Body of pancreas (tissue), 4 donors: ENCODE measurements at regions not wholly inside any gene's neighbourhood (a gene's known extent, or its start where the extent isn't known, plus 50 kb on each side); places are given as distances from the start of the nearest gene placed in this dataset. TPM values are rescaled to one million over a fixed set of nuclear protein-coding genes. Genes with fewer than 3 reads are reported as not detected.

Source experiments
- ATAC-seq: fragments of 150-250 bp; one replicate; pipeline ENCODE4 v1.9.1; 2016
- DNase-seq, 4 donors: peaks; one replicate each; pipeline ENCODE4 v3.0.0-alpha.2; 2019
- H3K27ac ChIP-seq, 4 donors: fragments of 200-600 bp; sonication (generic); 1 replicate in 3 of 4; 2 replicates in 1 of 4; pipeline versions ENCODE4 v1.5.1 to v1.6.1; 2016 to 2019; ENCODE audit warnings: mild to moderate bottlenecking in 1 of 4, mixed read lengths in 1 of 4, moderate library complexity in 1 of 4
- H3K27me3 ChIP-seq, 2 donors: fragments of 200-600 bp; sonication (generic); one replicate each; pipeline ENCODE4 v1.6.0; 2016; ENCODE audit warnings: mild to moderate bottlenecking in 1 of 2
- H3K36me3 ChIP-seq, 2 donors: fragments of 200-600 bp; sonication (generic); replicated peaks in 1 of 2; 2 replicates each; pipeline ENCODE4 v1.5.1; 2016; ENCODE audit warnings: low read depth in 2 of 2; ENCODE audit not compliant: insufficient read depth in 1 of 2
- H3K4me1 ChIP-seq: fragments of 200-600 bp; sonication (generic); one replicate; pipeline ENCODE4 v1.6.0; 2016
- H3K4me3 ChIP-seq, 2 donors: fragments of 200-600 bp; sonication (generic); 1 replicate in 1 of 2; 2 replicates in 1 of 2; pipeline ENCODE4 v1.5.1; 2016 to 2019
- H3K9me3 ChIP-seq, 3 donors: fragments of 200-600 bp; sonication (generic); 1 replicate in 2 of 3; 2 replicates in 1 of 3; pipeline ENCODE4 v1.5.1; 2016
- POLR2A ChIP-seq, 3 donors: fragments of 450-650 bp; IDR thresholded peaks; one replicate each; pipeline ENCODE4 v1.6.1; 2016; ENCODE audit warnings: antibody characterized with exemption in 3 of 3, mild to moderate bottlenecking in 2 of 3
- WGBS, 2 donors: methylation state at CpG; one replicate each; pipeline ENCODE4 v1.1.5; 2017; 5-methylcytosine and 5-hydroxymethylcytosine counted together
- intact Hi-C: fragments of 100-400 bp; cut with DNase I; formaldehyde crosslinking; loops from one replicate; pipeline ENCODE4 v1.15.1; 2023
- small RNA-seq: library from RNA; depleted of rRNA; stranded (forward); fragments of <200 nt; gene quantifications from one replicate; pipeline ENCODE3, GENCODE V24; 2016
- TF ChIP-seq, protein P1 (sequence below), 7 experiments: fragments of 450-650 bp in 4 of 7; fragments of 200-600 bp in 3 of 7; sonication (generic) in 3 of 7; IDR thresholded peaks; one replicate each; pipeline ENCODE4 v1.5.1; 2016 to 2019; ENCODE audit warnings: antibody characterized with exemption in 7 of 7

GRCh38 chr10:16367621-16368292, 69.1 kb upstream of the PTER start:
- no peak for DNase-seq
- Histone ChIP-seq H3K27ac (no peak overlapping the region), H3K36me3 (no peaks in the 10 kb centered on the region), H3K4me1 (no peaks in the 10 kb centered on the region), H3K9me3 (no peaks in the 10 kb centered on the region), H3K4me3 (no peak overlapping the region), H3K27me3 (no peaks in the 10 kb centered on the region)
- intact Hi-C loops, result no loop called here
- TF ChIP-seq, protein P1, sequence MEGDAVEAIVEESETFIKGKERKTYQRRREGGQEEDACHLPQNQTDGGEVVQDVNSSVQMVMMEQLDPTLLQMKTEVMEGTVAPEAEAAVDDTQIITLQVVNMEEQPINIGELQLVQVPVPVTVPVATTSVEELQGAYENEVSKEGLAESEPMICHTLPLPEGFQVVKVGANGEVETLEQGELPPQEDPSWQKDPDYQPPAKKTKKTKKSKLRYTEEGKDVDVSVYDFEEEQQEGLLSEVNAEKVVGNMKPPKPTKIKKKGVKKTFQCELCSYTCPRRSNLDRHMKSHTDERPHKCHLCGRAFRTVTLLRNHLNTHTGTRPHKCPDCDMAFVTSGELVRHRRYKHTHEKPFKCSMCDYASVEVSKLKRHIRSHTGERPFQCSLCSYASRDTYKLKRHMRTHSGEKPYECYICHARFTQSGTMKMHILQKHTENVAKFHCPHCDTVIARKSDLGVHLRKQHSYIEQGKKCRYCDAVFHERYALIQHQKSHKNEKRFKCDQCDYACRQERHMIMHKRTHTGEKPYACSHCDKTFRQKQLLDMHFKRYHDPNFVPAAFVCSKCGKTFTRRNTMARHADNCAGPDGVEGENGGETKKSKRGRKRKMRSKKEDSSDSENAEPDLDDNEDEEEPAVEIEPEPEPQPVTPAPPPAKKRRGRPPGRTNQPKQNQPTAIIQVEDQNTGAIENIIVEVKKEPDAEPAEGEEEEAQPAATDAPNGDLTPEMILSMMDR (IDR thresholded peaks at IDR 0.05), result no peak
- TF ChIP-seq POLR2A (IDR thresholded peaks at IDR 0.05), result no peak
- ATAC-seq, result no peak
- 43 to 45% methylated on average over 7 of the region's 7 CpGs for WGBS, 2 donors

GRCh38 chr10:16381083-16381482, 55.7 kb upstream of the PTER start:
- intact Hi-C loops, result no loop called here
- Histone ChIP-seq H3K36me3 (no peaks in the 10 kb centered on the region), H3K4me3 (no peak overlapping the region), H3K27me3 (no peaks in the 10 kb centered on the region), H3K4me1 (no peaks in the 10 kb centered on the region), H3K27ac (no peak overlapping the region), H3K9me3 (no peaks in the 10 kb centered on the region)
- ATAC-seq (no peak), DNase-seq (no peak)
- 30 to 43% methylated on average over 3 of the region's 3 CpGs for WGBS, 2 donors
- TF ChIP-seq, protein P1 (IDR thresholded peaks at IDR 0.05), result no peak
- no peak for TF ChIP-seq POLR2A (IDR thresholded peaks at IDR 0.05)

GRCh38 chr10:16384021-16384420, 52.8 kb upstream of the PTER start:
- Histone ChIP-seq H3K36me3 (no peaks in the 10 kb centered on the region), H3K4me1 (no peaks in the 10 kb centered on the region), H3K9me3 (no peaks in the 10 kb centered on the region), H3K4me3 (no peak overlapping the region), H3K27me3 (no peaks in the 10 kb centered on the region), H3K27ac (no peak overlapping the region)
- ATAC-seq, result no peak
- intact Hi-C loops, result no loop called here
- 55 to 58% methylated on average over 12 of the region's 12 CpGs for WGBS, 2 donors
- TF ChIP-seq, protein P1 (IDR thresholded peaks at IDR 0.05), result no peak
- no peak for TF ChIP-seq POLR2A (IDR thresholded peaks at IDR 0.05)
- DNase-seq, result peak in 1 of 4 donors; percentile 24

DNA sequence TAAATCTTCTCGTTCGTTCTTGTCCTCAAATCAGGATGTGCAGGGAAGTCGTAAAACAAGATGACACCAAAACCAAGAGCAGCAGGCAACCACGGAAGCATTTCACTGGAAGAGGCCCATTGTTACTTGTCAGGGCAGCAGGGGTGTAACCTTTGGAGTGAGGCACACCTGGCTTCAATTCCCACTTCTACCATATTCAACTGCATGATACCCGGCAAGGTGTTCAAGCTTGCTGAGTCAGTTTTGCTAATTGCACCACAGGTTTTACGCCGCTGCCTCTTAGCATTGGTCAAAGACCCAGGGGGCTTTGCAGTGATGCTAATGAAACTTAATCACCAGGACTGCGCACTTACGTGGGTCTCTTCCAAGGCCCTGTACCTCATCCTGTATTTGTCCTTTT, 50.0 kb upstream of the PTER start:
- Histone ChIP-seq H3K27me3 (no peaks in the 10 kb centered on the region), H3K4me1 (no peaks in the 10 kb centered on the region), H3K27ac (no peak overlapping the region), H3K36me3 (no peaks in the 10 kb centered on the region), H3K9me3 (no peaks in the 10 kb centered on the region), H3K4me3 (no peak overlapping the region)
- TF ChIP-seq, protein P1 (IDR thresholded peaks at IDR 0.05), result no peak
- no peak for TF ChIP-seq POLR2A (IDR thresholded peaks at IDR 0.05)
- WGBS, 2 donors, result 46 to 55% methylated on average over 9 of the region's 9 CpGs
- DNase-seq, result no peak
- intact Hi-C loops, result no loop called here
- ATAC-seq, result no peak

Small RNA genes lying in the stretch of these regions (small RNA-seq; reads per million reads assigned to genes)
- gene RF00322, result not detected
- not detected for gene RNU6-1075P
